HEK293 (cell line): ENCODE measurements at regions not wholly inside any gene's neighbourhood (a gene's known extent, or its start where the extent isn't known, plus 50 kb on each side); places are given as distances from the start of the nearest gene placed in this dataset.

Source experiments
- TCF7L2 ChIP-seq: IDR thresholded peaks from 2 replicates; pipeline ENCODE4 v1.6.1; 2011; ENCODE audit warnings: low read depth, mild to moderate bottlenecking, inconsistent platforms, low read length, moderate library complexity, borderline replicate concordance
- ZNF624 ChIP-seq: fragments of 450-650 bp; formaldehyde crosslinking; IDR thresholded peaks from 2 replicates; pipeline ENCODE4 v1.5.1; 2017; ENCODE audit warnings: missing biosample characterization, missing genetic modification characterization
- TF ChIP-seq, protein P1 (sequence below): fragments of 450-650 bp; formaldehyde crosslinking; IDR thresholded peaks from 2 replicates; pipeline ENCODE4 v1.5.1; 2016; ENCODE audit warnings: missing biosample characterization, missing genetic modification characterization
- TF ChIP-seq, protein P2 (sequence below): fragments of 450-650 bp; formaldehyde crosslinking; IDR thresholded peaks from 2 replicates; pipeline ENCODE4 v1.5.1; 2016; ENCODE audit warnings: missing biosample characterization, missing genetic modification characterization
- TF ChIP-seq, protein P3 (sequence below): sonication (generic); formaldehyde crosslinking; IDR thresholded peaks from 2 replicates; pipeline ENCODE4 v1.8.1; 2022; ENCODE audit warnings: mild to moderate bottlenecking, moderate library complexity, missing genetic modification reagents

DNA sequence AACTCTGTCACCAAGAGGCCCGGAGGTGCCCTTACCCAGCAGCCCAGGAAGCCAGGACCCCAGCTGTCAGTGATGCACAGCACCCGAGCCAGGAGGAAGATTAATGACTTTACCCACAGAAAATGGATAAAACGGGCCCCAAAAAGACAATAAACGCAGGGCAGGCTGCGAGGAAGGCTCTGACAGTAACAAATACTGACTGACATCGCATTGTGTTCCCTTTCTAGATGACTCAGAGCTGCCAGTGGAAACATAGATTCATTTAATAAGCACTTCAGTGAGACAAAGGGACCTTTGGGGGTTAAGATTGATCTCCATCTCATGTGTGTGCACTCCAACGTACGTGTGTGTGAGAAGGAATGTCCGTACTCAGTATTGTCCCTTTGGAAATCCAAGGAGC lies 225.3 kb upstream of the PPP2R3A start:
- TF ChIP-seq, protein P1, sequence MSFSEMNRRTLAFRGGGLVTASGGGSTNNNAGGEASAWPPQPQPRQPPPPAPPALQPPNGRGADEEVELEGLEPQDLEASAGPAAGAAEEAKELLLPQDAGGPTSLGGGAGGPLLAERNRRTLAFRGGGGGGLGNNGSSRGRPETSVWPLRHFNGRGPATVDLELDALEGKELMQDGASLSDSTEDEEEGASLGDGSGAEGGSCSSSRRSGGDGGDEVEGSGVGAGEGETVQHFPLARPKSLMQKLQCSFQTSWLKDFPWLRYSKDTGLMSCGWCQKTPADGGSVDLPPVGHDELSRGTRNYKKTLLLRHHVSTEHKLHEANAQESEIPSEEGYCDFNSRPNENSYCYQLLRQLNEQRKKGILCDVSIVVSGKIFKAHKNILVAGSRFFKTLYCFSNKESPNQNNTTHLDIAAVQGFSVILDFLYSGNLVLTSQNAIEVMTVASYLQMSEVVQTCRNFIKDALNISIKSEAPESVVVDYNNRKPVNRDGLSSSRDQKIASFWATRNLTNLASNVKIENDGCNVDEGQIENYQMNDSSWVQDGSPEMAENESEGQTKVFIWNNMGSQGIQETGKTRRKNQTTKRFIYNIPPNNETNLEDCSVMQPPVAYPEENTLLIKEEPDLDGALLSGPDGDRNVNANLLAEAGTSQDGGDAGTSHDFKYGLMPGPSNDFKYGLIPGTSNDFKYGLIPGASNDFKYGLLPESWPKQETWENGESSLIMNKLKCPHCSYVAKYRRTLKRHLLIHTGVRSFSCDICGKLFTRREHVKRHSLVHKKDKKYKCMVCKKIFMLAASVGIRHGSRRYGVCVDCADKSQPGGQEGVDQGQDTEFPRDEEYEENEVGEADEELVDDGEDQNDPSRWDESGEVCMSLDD (tag by site-specific recombination) = no peak
- TF ChIP-seq, protein P2, sequence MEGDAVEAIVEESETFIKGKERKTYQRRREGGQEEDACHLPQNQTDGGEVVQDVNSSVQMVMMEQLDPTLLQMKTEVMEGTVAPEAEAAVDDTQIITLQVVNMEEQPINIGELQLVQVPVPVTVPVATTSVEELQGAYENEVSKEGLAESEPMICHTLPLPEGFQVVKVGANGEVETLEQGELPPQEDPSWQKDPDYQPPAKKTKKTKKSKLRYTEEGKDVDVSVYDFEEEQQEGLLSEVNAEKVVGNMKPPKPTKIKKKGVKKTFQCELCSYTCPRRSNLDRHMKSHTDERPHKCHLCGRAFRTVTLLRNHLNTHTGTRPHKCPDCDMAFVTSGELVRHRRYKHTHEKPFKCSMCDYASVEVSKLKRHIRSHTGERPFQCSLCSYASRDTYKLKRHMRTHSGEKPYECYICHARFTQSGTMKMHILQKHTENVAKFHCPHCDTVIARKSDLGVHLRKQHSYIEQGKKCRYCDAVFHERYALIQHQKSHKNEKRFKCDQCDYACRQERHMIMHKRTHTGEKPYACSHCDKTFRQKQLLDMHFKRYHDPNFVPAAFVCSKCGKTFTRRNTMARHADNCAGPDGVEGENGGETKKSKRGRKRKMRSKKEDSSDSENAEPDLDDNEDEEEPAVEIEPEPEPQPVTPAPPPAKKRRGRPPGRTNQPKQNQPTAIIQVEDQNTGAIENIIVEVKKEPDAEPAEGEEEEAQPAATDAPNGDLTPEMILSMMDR (tag by site-specific recombination) = no peak
- TF ChIP-seq, protein P3, sequence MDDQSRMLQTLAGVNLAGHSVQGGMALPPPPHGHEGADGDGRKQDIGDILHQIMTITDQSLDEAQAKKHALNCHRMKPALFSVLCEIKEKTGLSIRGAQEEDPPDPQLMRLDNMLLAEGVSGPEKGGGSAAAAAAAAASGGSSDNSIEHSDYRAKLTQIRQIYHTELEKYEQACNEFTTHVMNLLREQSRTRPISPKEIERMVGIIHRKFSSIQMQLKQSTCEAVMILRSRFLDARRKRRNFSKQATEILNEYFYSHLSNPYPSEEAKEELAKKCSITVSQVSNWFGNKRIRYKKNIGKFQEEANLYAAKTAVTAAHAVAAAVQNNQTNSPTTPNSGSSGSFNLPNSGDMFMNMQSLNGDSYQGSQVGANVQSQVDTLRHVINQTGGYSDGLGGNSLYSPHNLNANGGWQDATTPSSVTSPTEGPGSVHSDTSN (CRISPR knock-in tag) = no peak
- TF ChIP-seq ZNF624 (tag by site-specific recombination) = no peak
- TF ChIP-seq TCF7L2 = no peak
